Spleen (tissue), 7 donors: ENCODE measurements at regions not wholly inside any gene's neighbourhood (a gene's known extent, or its start where the extent isn't known, plus 50 kb on each side); places are given as distances from the start of the nearest gene placed in this dataset.
"Not testable (repeated sequence)": the region's sequence is repeated elsewhere in the genome, so short reads cannot be mapped to it uniquely, and the experiment has no call there.

Source experiments
- CTCF ChIP-seq, 11 experiments: fragments of 200-600 bp in 7 of 11; fragments of 450-650 bp in 4 of 11; sonication (generic) in 4 of 11; IDR thresholded peaks in 8 of 11; conservative IDR thresholded peaks in 3 of 11; 1 replicate in 7 of 11; 2 replicates in 4 of 11; pipeline versions ENCODE4 v1.4.0 to v1.8.0; 2016 to 2021; ENCODE audit warnings: antibody characterized with exemption in 11 of 11, inconsistent platforms in 4 of 11, mild to moderate bottlenecking in 1 of 11
- POLR2A ChIP-seq, 3 donors: fragments of 450-650 bp; IDR thresholded peaks; one replicate each; pipeline ENCODE4 v1.5.1; 2017; ENCODE audit warnings: antibody characterized with exemption in 3 of 3, mild to moderate bottlenecking in 1 of 3
- donor health status: DM: no; HTN: no; CAD: no; lungs with moderate emphysema.
- donor health status: DM: no; HTN: no; CAD: no.
- donor health status: DM: no; HTN: no; CAD: no.

- not testable (repeated sequence) for TF ChIP-seq POLR2A (IDR thresholded peaks at IDR 0.05); CTCF (IDR thresholded peaks at IDR 0.05 in 8 of 11, conservative IDR thresholded peaks at IDR 0.05 in 3 of 11)
Measured at GRCh38 chr15:21079544-21079943, 213.4 kb upstream of the POTEB2 start.
